ENCODE measurements at regions not wholly inside any gene's neighbourhood (a gene's known extent, or its start where the extent isn't known, plus 50 kb on each side); places are given as distances from the start of the nearest gene placed in this dataset.

- TF ChIP-seq CTCF (IDR thresholded peaks at IDR 0.05; ENCODE audit: extremely low read depth, insufficient read depth, missing control alignments) = no peak
- in situ Hi-C loops (cut with MboI; ENCODE audit: low pct_unique_long_range_greater_than_20kb, low sequenced_read_pairs, unreplicated experiment) = no loop called here
- no peak for DNase-seq (ENCODE audit: low spot score)
Measured at GRCh38 chrX:13126775-13127174, 82.4 kb upstream of the FAM9C start.

DNA sequence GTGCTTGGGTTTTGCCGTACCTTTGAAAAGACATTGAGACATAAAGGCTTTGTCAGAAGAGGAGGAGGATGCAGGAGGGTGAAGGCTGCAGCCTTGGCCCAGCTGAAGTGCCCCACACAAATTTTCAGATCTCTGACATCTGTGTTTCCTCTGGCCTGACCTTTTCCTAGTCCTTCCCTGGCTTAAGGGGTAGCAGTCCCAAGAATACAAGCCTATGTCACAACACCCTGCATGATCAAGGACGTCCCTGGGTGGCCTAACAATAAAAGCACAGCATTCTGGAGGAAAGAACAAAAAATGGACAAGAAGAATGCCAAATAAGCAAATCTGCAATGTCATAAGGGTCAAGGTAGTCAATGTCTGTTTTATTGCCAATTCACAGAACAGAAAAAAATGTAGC lies 80.8 kb upstream of the FAM9C start:
- DNase-seq (ENCODE audit: low spot score) = no peak
- TF ChIP-seq CTCF (IDR thresholded peaks at IDR 0.05; ENCODE audit: extremely low read depth, insufficient read depth, missing control alignments) = no peak
- in situ Hi-C loops (cut with MboI; ENCODE audit: low pct_unique_long_range_greater_than_20kb, low sequenced_read_pairs, unreplicated experiment) = no loop called here

DNA sequence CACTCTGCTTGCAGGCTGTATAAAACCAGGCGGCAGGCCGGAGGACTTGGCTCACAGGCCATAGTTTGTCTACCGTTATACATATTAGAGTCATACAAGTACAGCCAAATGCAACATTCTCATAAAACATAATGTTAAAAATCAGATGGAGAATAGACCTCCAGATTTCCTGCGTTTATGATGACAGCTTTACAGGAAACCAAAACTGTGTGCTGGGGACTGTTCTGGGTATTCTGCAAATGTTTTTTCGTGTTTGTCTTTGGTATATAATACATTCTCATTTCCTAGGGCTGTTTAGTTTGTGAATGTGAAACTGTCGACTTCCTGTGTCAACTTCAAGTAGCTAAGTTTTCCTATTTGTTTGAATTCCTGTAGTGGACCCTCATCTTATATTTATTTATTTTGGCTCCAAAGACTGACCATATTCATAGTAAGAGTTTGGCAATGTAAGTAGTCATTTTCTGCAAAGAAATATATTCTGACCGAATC lies 79.5 kb upstream of the FAM9C start:
- no peak for TF ChIP-seq CTCF (IDR thresholded peaks at IDR 0.05; ENCODE audit: extremely low read depth, insufficient read depth, missing control alignments)
- no peak for DNase-seq (ENCODE audit: low spot score)
- in situ Hi-C loops (cut with MboI; ENCODE audit: low pct_unique_long_range_greater_than_20kb, low sequenced_read_pairs, unreplicated experiment) = no loop called here

- TF ChIP-seq CTCF (IDR thresholded peaks at IDR 0.05; ENCODE audit: extremely low read depth, insufficient read depth, missing control alignments) = no peak
- in situ Hi-C loops (cut with MboI; ENCODE audit: low pct_unique_long_range_greater_than_20kb, low sequenced_read_pairs, unreplicated experiment) = no loop called here
- DNase-seq (ENCODE audit: low spot score) = no peak
Measured at GRCh38 chrX:13123247-13123856, 78.9 kb upstream of the FAM9C start.

- TF ChIP-seq CTCF (IDR thresholded peaks at IDR 0.05; ENCODE audit: extremely low read depth, insufficient read depth, missing control alignments) = no peak
- DNase-seq (ENCODE audit: low spot score) = no peak
- in situ Hi-C loops (cut with MboI; ENCODE audit: low pct_unique_long_range_greater_than_20kb, low sequenced_read_pairs, unreplicated experiment) = no loop called here
Measured at GRCh38 chrX:13121020-13121555, 76.7 kb upstream of the FAM9C start.

- no peak for TF ChIP-seq CTCF (IDR thresholded peaks at IDR 0.05; ENCODE audit: extremely low read depth, insufficient read depth, missing control alignments)
- in situ Hi-C loops (cut with MboI; ENCODE audit: low pct_unique_long_range_greater_than_20kb, low sequenced_read_pairs, unreplicated experiment) = no loop called here
- no peak for DNase-seq (ENCODE audit: low spot score)
Measured at GRCh38 chrX:13120017-13120416, 75.6 kb upstream of the FAM9C start.
